GM13977 (cell line): ENCODE measurements at regions not wholly inside any gene's neighbourhood (a gene's known extent, or its start where the extent isn't known, plus 50 kb on each side); places are given as distances from the start of the nearest gene placed in this dataset.

Experiments
- DNase-seq: peaks from one replicate; pipeline ENCODE4 v3.0.0; 2012; ENCODE audit warnings: low spot score
- CTCF ChIP-seq: IDR thresholded peaks from 2 replicates; pipeline ENCODE4 v1.5.1; 2012; ENCODE audit warnings: mild to moderate bottlenecking, control low read depth; ENCODE audit not compliant: insufficient read depth; ENCODE audit errors: extremely low read depth, missing control alignments
- in situ Hi-C: fragments of 300-500 bp; cut with MboI; formaldehyde crosslinking; loops from one replicate; pipeline ENCODE4 v1.12.0; 2022; ENCODE audit warnings: low sequenced_read_pairs, low pct_unique_long_range_greater_than_20kb, mixed read lengths, inconsistent platforms; ENCODE audit not compliant: unreplicated experiment

GRCh38 chr21:41091616-41092015 lies 76.3 kb upstream of the BACE2 start:
- in situ Hi-C loops, result no loop called here
- TF ChIP-seq CTCF, result no peak
- no peak for DNase-seq

- no peak for TF ChIP-seq CTCF
- in situ Hi-C loops, result no loop called here
- DNase-seq, result no peak
Measured at GRCh38 chr21:41092312-41092711, 75.6 kb upstream of the BACE2 start.

- no peak for TF ChIP-seq CTCF
- DNase-seq, result no peak
- in situ Hi-C loops, result no loop called here
Measured at GRCh38 chr21:41095983-41096382, 72.0 kb upstream of the BACE2 start.

GRCh38 chr21:41098076-41098475 lies 69.9 kb upstream of the BACE2 start:
- DNase-seq, result no peak
- in situ Hi-C loops, result no loop called here
- no peak for TF ChIP-seq CTCF

- in situ Hi-C loops, result no loop called here
- DNase-seq, result no peak
- TF ChIP-seq CTCF, result no peak
Measured at GRCh38 chr21:41098481-41099042, 69.4 kb upstream of the BACE2 start.

- in situ Hi-C loops, result no loop called here
- TF ChIP-seq CTCF, result no peak
Measured at GRCh38 chr21:41100826-41101550, 67.0 kb upstream of the BACE2 start.

GRCh38 chr21:41102281-41102680 lies 65.7 kb upstream of the BACE2 start:
- DNase-seq, result no peak
- in situ Hi-C loops, result no loop called here
- TF ChIP-seq CTCF, result no peak

More at GRCh38 chr21:41100826-41101550, 67.0 kb upstream of the BACE2 start:
- DNase-seq, result no peak
